Epithelial cell of proximal tubule (primary cell): ENCODE measurements at regions not wholly inside any gene's neighbourhood (a gene's known extent, or its start where the extent isn't known, plus 50 kb on each side); places are given as distances from the start of the nearest gene placed in this dataset.

Experiments used
- DNase-seq: peaks from one replicate; pipeline ENCODE4 v3.0.0-alpha.2; 2011; ENCODE audit warnings: low read depth
- H3K4me3 ChIP-seq: 2 replicates; pipeline ENCODE4 v1.5.1; 2011; ENCODE audit warnings: low read depth, mild to moderate bottlenecking, low read length
- TF ChIP-seq, protein P1 (sequence below): conservative IDR thresholded peaks from 2 replicates; pipeline ENCODE4 v1.5.1; 2012; ENCODE audit warnings: low read depth, mild to moderate bottlenecking, low read length

DNA sequence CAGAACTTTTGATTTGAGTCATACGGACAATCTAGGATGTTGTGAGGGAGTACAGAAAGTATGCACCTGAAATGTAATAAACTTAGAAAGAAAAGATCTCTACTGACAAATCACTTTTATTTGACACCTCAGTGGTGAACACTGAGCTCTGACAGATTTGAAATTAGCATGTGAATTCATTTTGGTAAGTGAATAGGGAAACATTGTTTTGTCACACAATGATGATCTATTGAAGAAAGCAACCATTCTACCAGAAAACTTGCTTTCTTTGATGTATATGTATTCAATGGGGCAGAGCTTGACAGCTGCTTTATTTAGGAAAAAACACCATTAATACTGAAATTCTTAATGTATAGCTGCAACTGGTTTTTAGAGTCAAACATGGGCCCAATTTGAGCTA is 500.5 kb downstream of the CCDC85A start:
- no peak overlapping the region for H3K4me3 ChIP-seq
- TF ChIP-seq, protein P1, sequence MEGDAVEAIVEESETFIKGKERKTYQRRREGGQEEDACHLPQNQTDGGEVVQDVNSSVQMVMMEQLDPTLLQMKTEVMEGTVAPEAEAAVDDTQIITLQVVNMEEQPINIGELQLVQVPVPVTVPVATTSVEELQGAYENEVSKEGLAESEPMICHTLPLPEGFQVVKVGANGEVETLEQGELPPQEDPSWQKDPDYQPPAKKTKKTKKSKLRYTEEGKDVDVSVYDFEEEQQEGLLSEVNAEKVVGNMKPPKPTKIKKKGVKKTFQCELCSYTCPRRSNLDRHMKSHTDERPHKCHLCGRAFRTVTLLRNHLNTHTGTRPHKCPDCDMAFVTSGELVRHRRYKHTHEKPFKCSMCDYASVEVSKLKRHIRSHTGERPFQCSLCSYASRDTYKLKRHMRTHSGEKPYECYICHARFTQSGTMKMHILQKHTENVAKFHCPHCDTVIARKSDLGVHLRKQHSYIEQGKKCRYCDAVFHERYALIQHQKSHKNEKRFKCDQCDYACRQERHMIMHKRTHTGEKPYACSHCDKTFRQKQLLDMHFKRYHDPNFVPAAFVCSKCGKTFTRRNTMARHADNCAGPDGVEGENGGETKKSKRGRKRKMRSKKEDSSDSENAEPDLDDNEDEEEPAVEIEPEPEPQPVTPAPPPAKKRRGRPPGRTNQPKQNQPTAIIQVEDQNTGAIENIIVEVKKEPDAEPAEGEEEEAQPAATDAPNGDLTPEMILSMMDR: no peak
- DNase-seq: no peak

DNA sequence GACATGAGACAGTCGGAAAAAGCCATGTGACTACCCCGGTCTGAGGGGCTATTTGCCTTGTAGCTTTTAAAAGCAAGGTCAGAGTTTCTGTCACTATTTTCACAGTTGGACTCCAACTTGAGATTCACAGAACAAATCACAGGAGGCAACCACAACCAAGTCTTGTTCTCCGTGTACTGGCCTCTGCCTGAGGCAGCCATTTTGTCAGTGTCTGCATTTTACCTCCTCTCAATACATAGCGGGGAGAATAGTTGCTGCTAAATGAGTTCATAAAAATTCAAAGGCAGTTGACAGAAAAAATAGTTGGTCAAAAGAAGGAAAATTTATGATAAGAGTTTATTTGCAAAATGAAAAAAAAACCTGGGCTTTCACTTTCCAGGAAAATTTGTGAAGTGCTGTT is 501.4 kb downstream of the CCDC85A start:
- no peak for DNase-seq
- H3K4me3 ChIP-seq: no peak overlapping the region
- TF ChIP-seq, protein P1: no peak

DNA sequence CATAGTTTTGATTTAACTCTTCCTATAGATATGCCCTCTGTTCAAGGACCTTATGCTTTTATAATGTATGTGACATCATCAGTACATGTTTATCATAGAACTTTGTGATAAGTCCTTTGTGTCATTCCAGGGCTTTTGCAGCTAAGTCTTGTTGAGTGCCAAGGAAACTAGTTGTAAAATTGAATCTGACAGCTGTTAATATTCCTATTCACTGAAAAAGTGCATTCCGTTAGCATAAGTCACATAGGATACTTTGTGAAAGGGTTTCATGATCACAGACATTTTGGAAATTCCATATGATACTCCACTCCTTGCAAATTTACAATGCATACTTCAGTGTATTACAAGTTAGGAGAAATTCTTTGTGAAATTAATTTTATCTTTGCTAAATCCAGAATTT is 503.4 kb downstream of the CCDC85A start:
- no peak for DNase-seq
- TF ChIP-seq, protein P1: no peak
- no peak overlapping the region for H3K4me3 ChIP-seq

DNA sequence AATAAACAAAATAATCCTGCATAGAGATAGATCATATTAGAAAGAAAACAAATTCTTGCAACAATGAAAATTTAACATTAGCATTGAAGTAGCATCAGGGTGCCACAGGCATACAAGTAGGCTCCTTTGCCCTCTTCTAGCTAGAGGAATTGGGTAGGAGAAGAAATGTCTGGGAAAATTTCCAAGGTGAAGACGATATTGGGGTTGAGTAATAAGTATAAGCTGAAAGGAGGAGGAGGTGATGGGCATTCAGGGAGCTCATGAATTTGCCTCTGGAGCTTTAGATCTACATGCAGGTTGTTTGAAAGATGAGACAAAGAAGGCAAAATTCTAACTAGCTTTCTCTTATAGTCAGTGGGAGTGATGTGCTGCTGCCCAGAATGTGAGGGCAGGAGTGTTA is 504.9 kb downstream of the CCDC85A start:
- no peak for DNase-seq
- TF ChIP-seq, protein P1: no peak

DNA sequence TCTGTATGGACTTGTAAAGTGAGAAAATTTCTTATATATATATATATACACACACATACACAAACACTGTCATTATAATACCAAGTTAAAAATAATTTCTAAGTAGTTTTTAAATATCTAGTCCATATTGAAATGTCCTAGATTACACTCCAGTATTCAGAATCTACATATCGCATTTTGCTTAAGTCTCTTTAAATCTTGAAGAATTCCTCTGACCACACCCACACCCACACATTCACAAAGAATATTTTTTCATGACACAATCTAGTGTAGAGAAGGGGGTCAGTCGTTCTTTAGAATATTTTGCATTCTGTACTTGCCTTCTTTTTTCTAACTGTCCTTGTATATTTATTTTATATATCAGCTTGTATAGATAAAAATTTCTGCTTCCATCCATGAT is 509.7 kb downstream of the CCDC85A start:
- TF ChIP-seq, protein P1: no peak
- no peak for DNase-seq
- H3K4me3 ChIP-seq: no peak overlapping the region

More for the DNA sequence above, 504.9 kb downstream of the CCDC85A start:
- H3K4me3 ChIP-seq: no peak overlapping the region

DNA sequence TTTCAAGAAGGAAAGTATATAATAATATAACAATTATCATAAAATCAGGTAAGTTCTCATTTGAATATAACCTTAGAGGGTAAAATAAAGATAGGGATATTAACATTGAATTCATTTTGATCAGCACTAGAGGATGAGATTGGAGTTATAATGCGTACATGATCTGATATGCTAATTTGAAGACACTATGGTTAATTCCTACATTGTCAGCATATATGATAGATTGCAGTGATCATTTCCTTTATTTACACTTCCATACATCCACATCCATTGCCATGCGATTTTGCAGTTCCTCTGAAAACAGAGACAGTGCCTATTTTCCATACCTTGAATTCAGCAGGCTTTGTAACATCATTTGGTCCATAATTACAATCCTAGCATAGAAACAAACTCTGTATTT is 519.2 kb downstream of the CCDC85A start:
- no peak for DNase-seq
- no peak overlapping the region for H3K4me3 ChIP-seq
- TF ChIP-seq, protein P1: no peak

DNA sequence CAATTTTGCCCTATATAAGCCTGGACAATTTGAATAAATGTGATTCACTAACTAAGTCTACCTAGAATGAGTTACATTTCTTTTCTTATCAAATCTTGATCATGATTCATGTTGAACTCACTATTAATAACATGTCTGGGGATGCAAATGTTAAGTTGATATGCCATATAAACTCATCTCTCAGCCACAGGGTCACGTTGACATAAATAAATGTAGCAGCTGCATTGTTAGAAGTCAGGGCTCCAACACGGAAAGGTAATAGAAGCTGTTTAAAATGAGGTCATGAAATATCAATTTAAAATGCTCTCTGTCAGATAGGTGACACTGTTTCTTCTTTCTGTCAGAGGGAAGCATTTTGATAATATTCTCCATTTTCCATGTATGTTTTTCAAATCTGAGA is 521.9 kb downstream of the CCDC85A start:
- no peak for DNase-seq
- no peak overlapping the region for H3K4me3 ChIP-seq
- TF ChIP-seq, protein P1: no peak
